ENCODE measurements at regions not wholly inside any gene's neighbourhood (a gene's known extent, or its start where the extent isn't known, plus 50 kb on each side); places are given as distances from the start of the nearest gene placed in this dataset.

GRCh38 chr5:61918611-61919010 lies 387.4 kb upstream of the KIF2A start:
- Histone ChIP-seq H3K36me3 (replicated peaks; ENCODE audit: insufficient read depth, low read length) (no peaks in the 10 kb centered on the region), H3K4me2 (ENCODE audit: low read depth, low read length) (no peak overlapping the region), H3K9me3 (replicated peaks; ENCODE audit: insufficient read depth, low read length) (no peaks in the 10 kb centered on the region), H2AFZ (ENCODE audit: low read length) (no peak overlapping the region), H3K4me1 (ENCODE audit: low read length) (no peaks in the 10 kb centered on the region), H4K20me1 (ENCODE audit: insufficient read depth, low read length) (no peaks in the 10 kb centered on the region), H3K27me3 (replicated peaks; ENCODE audit: insufficient read depth, low read length) (no peaks in the 10 kb centered on the region), H3K4me3 (ENCODE audit: low read length) (no peak overlapping the region), H3K79me2 (ENCODE audit: low read length) (no peaks in the 10 kb centered on the region), H3K9me2 (replicated peaks; ENCODE audit: insufficient read depth, low read length) (no peaks in the 10 kb centered on the region), H3F3A (ENCODE audit: insufficient read depth, low read length) (no peaks in the 10 kb centered on the region), H3K27ac (ENCODE audit: low read length) (no peak overlapping the region), H3K9ac (ENCODE audit: low read length) (no peak overlapping the region)
- no peak for TF ChIP-seq CTCF (IDR thresholded peaks at IDR 0.05; ENCODE audit: low read length)
- TF ChIP-seq EZH2 (optimal IDR thresholded peaks at IDR 0.05; ENCODE audit: low read depth, low read length): no peak
- TF ChIP-seq EZH2phosphoT487 (IDR thresholded peaks at IDR 0.05; ENCODE audit: low read length): no peak
- no peak for DNase-seq

GRCh38 chr5:61919920-61920319 lies 386.1 kb upstream of the KIF2A start:
- no peaks in the 10 kb centered on the region for H4K20me1 ChIP-seq (ENCODE audit: insufficient read depth, low read length)
- H3K4me1 ChIP-seq (ENCODE audit: low read length): no peaks in the 10 kb centered on the region
- no peaks in the 10 kb centered on the region for H3K79me2 ChIP-seq (ENCODE audit: low read length)
- H2AFZ ChIP-seq (ENCODE audit: low read length): no peak overlapping the region
- H3K9ac ChIP-seq (ENCODE audit: low read length): no peak overlapping the region
- H3K27me3 ChIP-seq (replicated peaks; ENCODE audit: insufficient read depth, low read length): no peaks in the 10 kb centered on the region
- H3F3A ChIP-seq (ENCODE audit: insufficient read depth, low read length): no peaks in the 10 kb centered on the region
- no peak for DNase-seq
- H3K9me3 ChIP-seq (replicated peaks; ENCODE audit: insufficient read depth, low read length): no peaks in the 10 kb centered on the region
- no peak for TF ChIP-seq EZH2phosphoT487 (IDR thresholded peaks at IDR 0.05; ENCODE audit: low read length)
- no peaks in the 10 kb centered on the region for H3K9me2 ChIP-seq (replicated peaks; ENCODE audit: insufficient read depth, low read length)
- H3K4me3 ChIP-seq (ENCODE audit: low read length): no peak overlapping the region
- no peak overlapping the region for H3K4me2 ChIP-seq (ENCODE audit: low read depth, low read length)
- H3K27ac ChIP-seq (ENCODE audit: low read length): no peak overlapping the region
- no peaks in the 10 kb centered on the region for H3K36me3 ChIP-seq (replicated peaks; ENCODE audit: insufficient read depth, low read length)

DNA sequence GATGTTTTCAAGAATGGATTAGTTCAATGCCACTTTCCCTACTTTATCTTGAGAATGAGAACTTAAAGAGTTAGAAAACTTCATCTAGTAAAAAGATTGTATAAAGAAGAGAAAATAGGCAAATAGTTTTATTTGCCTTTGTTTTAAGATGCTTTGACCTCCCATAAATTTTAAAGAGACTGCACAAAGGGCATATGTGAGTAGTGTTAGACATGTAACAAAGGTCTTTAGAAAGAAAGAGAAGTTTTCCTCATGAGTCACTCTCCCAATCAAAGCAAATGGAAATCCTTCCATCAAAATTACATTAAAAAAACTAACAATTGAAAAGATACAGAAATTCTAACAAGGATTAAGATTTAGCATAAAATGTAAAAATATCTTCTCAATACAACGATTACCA lies 381.8 kb upstream of the KIF2A start:
- H3K9me2 ChIP-seq (replicated peaks; ENCODE audit: insufficient read depth, low read length): no peaks in the 10 kb centered on the region
- H3K36me3 ChIP-seq (replicated peaks; ENCODE audit: insufficient read depth, low read length): no peaks in the 10 kb centered on the region
- H3K79me2 ChIP-seq (ENCODE audit: low read length): no peaks in the 10 kb centered on the region
- DNase-seq: no peak
- H4K20me1 ChIP-seq (ENCODE audit: insufficient read depth, low read length): no peaks in the 10 kb centered on the region
- no peaks in the 10 kb centered on the region for H3K27me3 ChIP-seq (replicated peaks; ENCODE audit: insufficient read depth, low read length)
- H2AFZ ChIP-seq (ENCODE audit: low read length): no peak overlapping the region
- H3K9me3 ChIP-seq (replicated peaks; ENCODE audit: insufficient read depth, low read length): no peaks in the 10 kb centered on the region
- no peaks in the 10 kb centered on the region for H3K4me1 ChIP-seq (ENCODE audit: low read length)
- H3K4me2 ChIP-seq (ENCODE audit: low read depth, low read length): no peak overlapping the region
- no peaks in the 10 kb centered on the region for H3F3A ChIP-seq (ENCODE audit: insufficient read depth, low read length)
- TF ChIP-seq EZH2 (optimal IDR thresholded peaks at IDR 0.05; ENCODE audit: low read depth, low read length) (no peak), EZH2phosphoT487 (IDR thresholded peaks at IDR 0.05; ENCODE audit: low read length) (no peak)
- no peak overlapping the region for H3K9ac ChIP-seq (ENCODE audit: low read length)
- no peak overlapping the region for H3K4me3 ChIP-seq (ENCODE audit: low read length)
- no peak overlapping the region for H3K27ac ChIP-seq (ENCODE audit: low read length)

GRCh38 chr5:61926911-61927310 lies 379.1 kb upstream of the KIF2A start:
- Histone ChIP-seq H4K20me1 (ENCODE audit: insufficient read depth, low read length) (no peaks in the 10 kb centered on the region), H3K9me2 (replicated peaks; ENCODE audit: insufficient read depth, low read length) (no peaks in the 10 kb centered on the region), H3F3A (ENCODE audit: insufficient read depth, low read length) (no peaks in the 10 kb centered on the region), H3K9ac (ENCODE audit: low read length) (no peak overlapping the region), H3K4me3 (ENCODE audit: low read length) (no peak overlapping the region), H2AFZ (ENCODE audit: low read length) (no peak overlapping the region), H3K9me3 (replicated peaks; ENCODE audit: insufficient read depth, low read length) (no peaks in the 10 kb centered on the region), H3K79me2 (ENCODE audit: low read length) (no peaks in the 10 kb centered on the region), H3K27ac (ENCODE audit: low read length) (no peak overlapping the region), H3K4me2 (ENCODE audit: low read depth, low read length) (no peak overlapping the region), H3K36me3 (replicated peaks; ENCODE audit: insufficient read depth, low read length) (no peaks in the 10 kb centered on the region), H3K4me1 (ENCODE audit: low read length) (no peaks in the 10 kb centered on the region), H3K27me3 (replicated peaks; ENCODE audit: insufficient read depth, low read length) (no peaks in the 10 kb centered on the region)
- no peak for DNase-seq
- no peak for TF ChIP-seq EZH2 (optimal IDR thresholded peaks at IDR 0.05; ENCODE audit: low read depth, low read length)
- TF ChIP-seq CTCF (IDR thresholded peaks at IDR 0.05; ENCODE audit: low read length): no peak
- TF ChIP-seq EZH2phosphoT487 (IDR thresholded peaks at IDR 0.05; ENCODE audit: low read length): no peak
